LNCaP clone FGC (cell line): ENCODE measurements at regions not wholly inside any gene's neighbourhood (a gene's known extent, or its start where the extent isn't known, plus 50 kb on each side); places are given as distances from the start of the nearest gene placed in this dataset.

Experiments used
- DNase-seq: peaks from one replicate; pipeline ENCODE4 v3.0.0-alpha.2; 2011; ENCODE audit warnings: low read depth
- H3K4me3 ChIP-seq: 2 replicates; pipeline ENCODE4 v1.5.1; 2011; ENCODE audit warnings: mild to moderate bottlenecking, low read depth, low read length, control low read depth
- TF ChIP-seq, protein P1 (sequence below): IDR thresholded peaks from 2 replicates; pipeline ENCODE4 v1.5.1; 2012; ENCODE audit warnings: mild to moderate bottlenecking; ENCODE audit not compliant: control insufficient read depth, insufficient read depth; ENCODE audit errors: extremely low read depth

- no peak overlapping the region for H3K4me3 ChIP-seq
- no peak for DNase-seq
- TF ChIP-seq, protein P1, sequence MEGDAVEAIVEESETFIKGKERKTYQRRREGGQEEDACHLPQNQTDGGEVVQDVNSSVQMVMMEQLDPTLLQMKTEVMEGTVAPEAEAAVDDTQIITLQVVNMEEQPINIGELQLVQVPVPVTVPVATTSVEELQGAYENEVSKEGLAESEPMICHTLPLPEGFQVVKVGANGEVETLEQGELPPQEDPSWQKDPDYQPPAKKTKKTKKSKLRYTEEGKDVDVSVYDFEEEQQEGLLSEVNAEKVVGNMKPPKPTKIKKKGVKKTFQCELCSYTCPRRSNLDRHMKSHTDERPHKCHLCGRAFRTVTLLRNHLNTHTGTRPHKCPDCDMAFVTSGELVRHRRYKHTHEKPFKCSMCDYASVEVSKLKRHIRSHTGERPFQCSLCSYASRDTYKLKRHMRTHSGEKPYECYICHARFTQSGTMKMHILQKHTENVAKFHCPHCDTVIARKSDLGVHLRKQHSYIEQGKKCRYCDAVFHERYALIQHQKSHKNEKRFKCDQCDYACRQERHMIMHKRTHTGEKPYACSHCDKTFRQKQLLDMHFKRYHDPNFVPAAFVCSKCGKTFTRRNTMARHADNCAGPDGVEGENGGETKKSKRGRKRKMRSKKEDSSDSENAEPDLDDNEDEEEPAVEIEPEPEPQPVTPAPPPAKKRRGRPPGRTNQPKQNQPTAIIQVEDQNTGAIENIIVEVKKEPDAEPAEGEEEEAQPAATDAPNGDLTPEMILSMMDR: no peak
Measured at GRCh38 chr21:27221077-27221476, 254.2 kb upstream of the ADAMTS5 start.

DNA sequence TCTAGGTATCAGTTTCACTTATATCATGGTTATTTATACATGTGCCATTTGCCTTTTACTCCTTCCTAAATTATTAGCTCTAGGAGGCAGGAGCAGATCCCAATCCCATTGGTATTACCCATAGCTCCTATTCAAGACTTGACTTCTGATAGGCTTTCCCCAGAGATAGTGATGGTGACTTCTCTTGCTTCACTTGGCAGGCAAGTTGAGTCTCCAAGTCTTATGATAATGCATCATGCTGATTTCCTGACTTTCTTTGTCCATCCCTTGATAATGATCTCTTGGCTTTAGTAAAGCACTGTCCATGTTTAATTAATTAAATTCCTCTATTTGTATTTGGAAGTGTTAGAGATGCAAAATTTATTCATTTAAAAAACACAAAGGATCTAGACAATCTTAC is 253.5 kb upstream of the ADAMTS5 start:
- no peak overlapping the region for H3K4me3 ChIP-seq
- DNase-seq: no peak
- TF ChIP-seq, protein P1: no peak

DNA sequence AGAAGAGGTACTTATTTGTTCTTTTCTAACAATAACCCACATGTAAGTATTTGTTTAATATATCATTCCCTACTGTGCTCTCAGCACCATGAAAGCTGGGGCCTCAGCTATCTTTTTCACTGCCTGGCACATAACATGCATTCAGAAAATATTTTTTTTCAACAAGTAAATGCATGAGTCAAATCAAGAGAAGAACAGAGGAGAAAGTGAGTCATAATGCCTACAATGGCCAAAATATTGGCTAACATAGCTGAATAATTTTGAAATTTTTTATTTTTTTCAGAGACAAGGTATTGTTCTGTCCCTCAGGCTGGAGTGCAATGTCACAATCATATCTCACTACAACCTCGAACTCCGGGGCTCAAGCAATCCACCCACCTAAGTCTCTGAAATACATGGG is 252.2 kb upstream of the ADAMTS5 start:
- no peak for DNase-seq
- TF ChIP-seq, protein P1: no peak

GRCh38 chr21:27213303-27213702 is 246.4 kb upstream of the ADAMTS5 start:
- no peak overlapping the region for H3K4me3 ChIP-seq
- TF ChIP-seq, protein P1: 0 out of 2 replicates have a peak, but pooled peaks have one; percentile 18
- DNase-seq: no peak

More for the DNA sequence above, 252.2 kb upstream of the ADAMTS5 start:
- no peak overlapping the region for H3K4me3 ChIP-seq

DNA sequence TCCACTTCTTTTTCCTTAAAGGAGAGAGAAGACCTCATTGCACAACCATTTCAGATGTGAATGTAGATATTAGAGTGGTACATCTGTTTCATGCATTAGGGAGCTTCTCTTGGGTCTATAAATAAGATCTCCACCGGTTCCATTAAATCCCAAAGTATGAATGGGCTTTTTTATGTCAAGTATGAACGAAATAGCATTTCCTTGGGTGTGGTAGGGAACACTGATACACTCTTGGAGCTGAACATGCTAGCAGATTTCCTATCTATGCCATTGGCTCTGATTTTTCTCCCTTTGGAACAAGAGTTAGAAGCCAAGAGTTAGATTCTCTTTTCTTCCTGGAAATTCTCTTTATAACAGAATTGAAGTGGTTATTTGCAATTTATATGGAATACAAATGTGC is 245.6 kb upstream of the ADAMTS5 start:
- no peak for DNase-seq
- TF ChIP-seq, protein P1: no peak
- H3K4me3 ChIP-seq: no peak overlapping the region

GRCh38 chr21:27209546-27209945 is 242.7 kb upstream of the ADAMTS5 start:
- TF ChIP-seq, protein P1: no peak
- DNase-seq: no peak
- H3K4me3 ChIP-seq: no peak overlapping the region

DNA sequence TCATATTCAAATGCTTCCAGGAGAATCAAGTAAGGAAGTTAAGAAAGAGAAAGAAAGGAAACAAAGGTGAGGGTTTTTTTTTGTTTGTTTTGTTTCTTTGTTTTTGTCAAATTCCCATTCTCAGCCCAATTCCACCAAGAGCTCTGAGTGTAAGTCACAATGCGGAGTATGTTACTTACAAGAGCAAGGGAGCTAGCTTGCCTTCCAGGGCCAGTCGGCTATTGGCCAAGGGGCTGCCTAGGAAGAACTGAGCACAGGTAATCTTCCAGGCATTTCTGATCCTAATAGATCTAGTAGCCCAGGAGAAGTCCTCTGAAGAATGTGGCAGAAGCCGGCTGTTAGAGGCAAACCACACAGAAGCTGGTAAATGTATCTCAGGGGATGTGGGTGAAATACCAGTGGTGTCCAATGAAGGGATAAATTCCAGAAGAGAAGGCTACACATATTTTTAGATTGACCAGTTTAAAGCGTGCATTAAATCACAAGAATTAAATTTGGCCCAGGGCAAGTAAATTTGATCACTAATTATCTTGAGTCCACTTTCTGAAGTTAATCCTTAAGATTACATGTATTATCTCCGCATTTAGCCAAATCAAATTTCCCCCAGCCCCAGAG is 239.6 kb upstream of the ADAMTS5 start:
- H3K4me3 ChIP-seq: no peak overlapping the region
- no peak for DNase-seq
- TF ChIP-seq, protein P1: no peak
